SK-N-SH (cell line): ENCODE measurements at regions not wholly inside any gene's neighbourhood (a gene's known extent, or its start where the extent isn't known, plus 50 kb on each side); places are given as distances from the start of the nearest gene placed in this dataset.

ENCODE experiments used
- CTCF ChIA-PET: fragments of 300-600, 350-600 bp; formaldehyde crosslinking; extraction: SDS; loops from one replicate; lab custom pipeline; 2021; lab: Yijun Ruan, JAX
- POLR2A ChIA-PET: fragments of 350-600 bp; sonication (Branson Sonifier 250); formaldehyde crosslinking; extraction: SDS; loops from one replicate; lab custom pipeline; 2020; ENCODE audit warnings: antibody characterized with exemption, inconsistent platforms; lab: Yijun Ruan, JAX
- DNase-seq: peaks from one replicate; pipeline ENCODE4 v3.0.0; 2012
- H2AFZ ChIP-seq: fragments of 200-600 bp; sonication (generic); 2 replicates; pipeline ENCODE4 v1.8.1; 2016; ENCODE audit warnings: antibody characterized with exemption, mild to moderate bottlenecking, low read depth
- H3F3A ChIP-seq: fragments of 200-600 bp; sonication (generic); replicated peaks from 2 replicates; pipeline ENCODE3; 2016; ENCODE audit warnings: antibody characterized with exemption, mild to moderate bottlenecking; ENCODE audit not compliant: insufficient read depth
- H3K27ac ChIP-seq, 2 experiments: fragments of 200-500 bp in 1 of 2; fragments of 200-600 bp in 1 of 2; sonication (Bioruptor generic) in 1 of 2; sonication (generic), shearing (Covaris generic) in 1 of 2; 2 replicates each; pipeline versions ENCODE4 v1.5.1 to v1.6.1; 2014 to 2016; ENCODE audit warnings: low read depth in 2 of 2, inconsistent platforms in 1 of 2, low read length in 1 of 2, mild to moderate bottlenecking in 1 of 2, mixed read lengths in 1 of 2
- H3K27me3 ChIP-seq: fragments of 200-600 bp; sonication (generic), shearing (Covaris generic); 2 replicates; pipeline ENCODE4 v1.6.1; 2016; ENCODE audit warnings: mixed run types; ENCODE audit not compliant: insufficient read depth
- H3K36me3 ChIP-seq, 2 experiments: fragments of 200-500 bp in 1 of 2; fragments of 200-600 bp in 1 of 2; sonication (Bioruptor generic) in 1 of 2; sonication (generic) in 1 of 2; replicated peaks in 1 of 2; 2 replicates each; pipeline versions ENCODE3 to v1.5.1; 2014 to 2016; ENCODE audit warnings: low read length in 1 of 2, mild to moderate bottlenecking in 1 of 2; ENCODE audit not compliant: insufficient read depth in 2 of 2, control insufficient read depth in 1 of 2
- H3K4me1 ChIP-seq, 2 experiments: fragments of 200-500 bp in 1 of 2; fragments of 200-600 bp in 1 of 2; sonication (Bioruptor generic) in 1 of 2; sonication (generic), shearing (Covaris generic) in 1 of 2; 2 replicates each; pipeline versions ENCODE4 v1.5.1 to v1.6.1; 2014 to 2016; ENCODE audit warnings: low read depth in 1 of 2, low read length in 1 of 2, mixed run types in 1 of 2; ENCODE audit not compliant: insufficient read depth in 2 of 2, control insufficient read depth in 1 of 2
- H3K4me2 ChIP-seq: fragments of 200-600 bp; sonication (generic), shearing (Covaris generic); 2 replicates; pipeline ENCODE4 v1.6.1; 2017; ENCODE audit warnings: mixed run types
- H3K4me3 ChIP-seq, 2 experiments: fragments of 200-500 bp in 1 of 2; fragments of 200-600 bp in 1 of 2; sonication (Bioruptor generic) in 1 of 2; sonication (generic), shearing (Covaris generic) in 1 of 2; 2 replicates each; pipeline versions ENCODE4 v1.5.1 to v1.8.1; 2014 to 2016; ENCODE audit warnings: low read depth in 2 of 2, inconsistent platforms in 1 of 2, low read length in 1 of 2, mild to moderate bottlenecking in 1 of 2, mixed read lengths in 1 of 2, moderate library complexity in 1 of 2
- H3K79me2 ChIP-seq: fragments of 200-600 bp; sonication (generic); 2 replicates; pipeline ENCODE4 v1.8.1; 2017; ENCODE audit warnings: mild to moderate bottlenecking; ENCODE audit not compliant: insufficient read depth
- H3K9ac ChIP-seq: fragments of 200-600 bp; sonication (generic); 2 replicates; pipeline ENCODE4 v1.6.1; 2017; ENCODE audit warnings: mixed run types
- H3K9me2 ChIP-seq: fragments of 200-600 bp; sonication (generic); 2 replicates; pipeline ENCODE4 v1.6.1; 2017; ENCODE audit warnings: mixed run types
- H3K9me3 ChIP-seq: fragments of 200-600 bp; sonication (generic); 2 replicates; pipeline ENCODE4 v1.6.1; 2017; ENCODE audit warnings: mixed run types, mild to moderate bottlenecking, moderate library complexity
- H4K20me1 ChIP-seq: fragments of 200-600 bp; sonication (generic); 2 replicates; pipeline ENCODE4 v1.6.1; 2017; ENCODE audit warnings: mild to moderate bottlenecking, mixed run types; ENCODE audit not compliant: insufficient read depth
- CHD2 ChIP-seq: fragments of 150-350 bp; IDR thresholded peaks from 2 replicates; pipeline ENCODE4 v1.6.1; 2018; ENCODE audit warnings: low read length; ENCODE audit not compliant: partially characterized antibody
- MAX ChIP-seq: IDR thresholded peaks from 2 replicates; pipeline ENCODE4 v1.4.0; 2012; ENCODE audit warnings: low read depth
- RXRA ChIP-seq: IDR thresholded peaks from 2 replicates; pipeline ENCODE4 v1.4.0; 2012; ENCODE audit warnings: low read depth, mild to moderate bottlenecking, borderline replicate concordance
- SIN3A ChIP-seq: IDR thresholded peaks from 2 replicates; pipeline ENCODE4 v1.6.1; 2012; ENCODE audit warnings: low read depth, mild to moderate bottlenecking, low read length, moderate library complexity, borderline replicate concordance
- TAF1 ChIP-seq: IDR thresholded peaks from 2 replicates; pipeline ENCODE4 v1.6.1; 2012; ENCODE audit warnings: low read depth, mild to moderate bottlenecking, low read length, moderate library complexity, borderline replicate concordance
- TCF12 ChIP-seq: IDR thresholded peaks from 2 replicates; pipeline ENCODE4 v1.4.0; 2012
- TEAD4 ChIP-seq: IDR thresholded peaks from 2 replicates; pipeline ENCODE4 v1.4.0; 2012; ENCODE audit warnings: mild to moderate bottlenecking, borderline replicate concordance; ENCODE audit not compliant: insufficient read depth
- YY1 ChIP-seq: IDR thresholded peaks from 2 replicates; pipeline ENCODE4 v1.4.0; 2012; ENCODE audit warnings: low read depth, mild to moderate bottlenecking
- WGBS: methylation state at CpG from one replicate; pipeline ENCODE4 v1.1.6; 2017; ENCODE audit warnings: low lambda C conversion rate; 5-methylcytosine and 5-hydroxymethylcytosine counted together
- TF ChIP-seq, protein P1 (sequence below): fragments of 200-600 bp; sonication (generic); IDR thresholded peaks from 2 replicates; pipeline ENCODE4 v1.6.1; 2017; ENCODE audit warnings: antibody characterized with exemption, mild to moderate bottlenecking, moderate library complexity
- TF ChIP-seq, protein P2 (sequence below): IDR thresholded peaks from 2 replicates; pipeline ENCODE4; 2012
- TF ChIP-seq, protein P3 (sequence below): IDR thresholded peaks from 2 replicates; pipeline ENCODE4 v1.4.0; 2012; ENCODE audit warnings: low read depth, borderline replicate concordance
- TF ChIP-seq, protein P4 (sequence below): fragments of 150-350 bp; IDR thresholded peaks from 2 replicates; pipeline ENCODE4 v1.6.1; 2017; ENCODE audit warnings: antibody characterized with exemption, low read length, low read depth, borderline replicate concordance
- TF ChIP-seq, protein P5 (sequence below): fragments of 150-350 bp; IDR thresholded peaks from 2 replicates; pipeline ENCODE4 v1.6.1; 2016; ENCODE audit warnings: mild to moderate bottlenecking, low read depth, low read length

- ChIA-PET CTCF (no interaction called here), POLR2A (no interaction called here)
- no peak overlapping the region for H3K4me3 ChIP-seq
- no peak overlapping the region for H3K27ac ChIP-seq
- no peak overlapping the region for H3K4me2 ChIP-seq
- no peak for TF ChIP-seq SIN3A
- TF ChIP-seq, protein P1, sequence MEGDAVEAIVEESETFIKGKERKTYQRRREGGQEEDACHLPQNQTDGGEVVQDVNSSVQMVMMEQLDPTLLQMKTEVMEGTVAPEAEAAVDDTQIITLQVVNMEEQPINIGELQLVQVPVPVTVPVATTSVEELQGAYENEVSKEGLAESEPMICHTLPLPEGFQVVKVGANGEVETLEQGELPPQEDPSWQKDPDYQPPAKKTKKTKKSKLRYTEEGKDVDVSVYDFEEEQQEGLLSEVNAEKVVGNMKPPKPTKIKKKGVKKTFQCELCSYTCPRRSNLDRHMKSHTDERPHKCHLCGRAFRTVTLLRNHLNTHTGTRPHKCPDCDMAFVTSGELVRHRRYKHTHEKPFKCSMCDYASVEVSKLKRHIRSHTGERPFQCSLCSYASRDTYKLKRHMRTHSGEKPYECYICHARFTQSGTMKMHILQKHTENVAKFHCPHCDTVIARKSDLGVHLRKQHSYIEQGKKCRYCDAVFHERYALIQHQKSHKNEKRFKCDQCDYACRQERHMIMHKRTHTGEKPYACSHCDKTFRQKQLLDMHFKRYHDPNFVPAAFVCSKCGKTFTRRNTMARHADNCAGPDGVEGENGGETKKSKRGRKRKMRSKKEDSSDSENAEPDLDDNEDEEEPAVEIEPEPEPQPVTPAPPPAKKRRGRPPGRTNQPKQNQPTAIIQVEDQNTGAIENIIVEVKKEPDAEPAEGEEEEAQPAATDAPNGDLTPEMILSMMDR: 0 out of 2 replicates have a peak, but pooled peaks have one; percentile 19
- no peaks in the 10 kb centered on the region for H3K27me3 ChIP-seq
- peak; percentile 1 for DNase-seq
- no peaks in the 10 kb centered on the region for H3K4me1 ChIP-seq
- H3F3A ChIP-seq: no peaks in the 10 kb centered on the region
- H3K36me3 ChIP-seq: no peaks in the 10 kb centered on the region
- H3K9me3 ChIP-seq: no peaks in the 10 kb centered on the region
- H3K9me2 ChIP-seq: no peaks in the 10 kb centered on the region
- no peaks in the 10 kb centered on the region for H3K79me2 ChIP-seq
- no peaks in the 10 kb centered on the region for H4K20me1 ChIP-seq
- no peak overlapping the region for H2AFZ ChIP-seq
- 47% methylated on average over 15 of the region's 15 CpGs for WGBS
- no peak overlapping the region for H3K9ac ChIP-seq
Measured at GRCh38 chr4:132818091-132818490, 331.0 kb upstream of the PCDH10 start.

GRCh38 chr4:132823419-132823818 lies 325.7 kb upstream of the PCDH10 start:
- Histone ChIP-seq H3K27me3 (no peaks in the 10 kb centered on the region), H4K20me1 (no peaks in the 10 kb centered on the region), H3K9me3 (no peaks in the 10 kb centered on the region), H3K4me3 (no peak overlapping the region), H3K27ac (no peak overlapping the region), H3F3A (no peaks in the 10 kb centered on the region), H2AFZ (no peak overlapping the region), H3K36me3 (no peaks in the 10 kb centered on the region), H3K4me1 (no peaks in the 10 kb centered on the region), H3K79me2 (no peaks in the 10 kb centered on the region), H3K4me2 (no peak overlapping the region), H3K9ac (no peak overlapping the region), H3K9me2 (no peaks in the 10 kb centered on the region)
- 0% methylated on average over 1 of the region's 1 CpG for WGBS
- no peak for TF ChIP-seq TCF12
- TF ChIP-seq, protein P2, sequence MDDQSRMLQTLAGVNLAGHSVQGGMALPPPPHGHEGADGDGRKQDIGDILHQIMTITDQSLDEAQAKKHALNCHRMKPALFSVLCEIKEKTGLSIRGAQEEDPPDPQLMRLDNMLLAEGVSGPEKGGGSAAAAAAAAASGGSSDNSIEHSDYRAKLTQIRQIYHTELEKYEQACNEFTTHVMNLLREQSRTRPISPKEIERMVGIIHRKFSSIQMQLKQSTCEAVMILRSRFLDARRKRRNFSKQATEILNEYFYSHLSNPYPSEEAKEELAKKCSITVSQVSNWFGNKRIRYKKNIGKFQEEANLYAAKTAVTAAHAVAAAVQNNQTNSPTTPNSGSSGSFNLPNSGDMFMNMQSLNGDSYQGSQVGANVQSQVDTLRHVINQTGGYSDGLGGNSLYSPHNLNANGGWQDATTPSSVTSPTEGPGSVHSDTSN: no peak
- ChIA-PET CTCF (interaction anchor here (0.9 kb wide), 1 partner anchor 179 kb away, joined by 4 read pairs; no protein-coding TSS in a partner anchor), POLR2A (no interaction called here)
- no peak for DNase-seq

- Histone ChIP-seq H3K9me2 (no peaks in the 10 kb centered on the region), H3K4me2 (no peak overlapping the region; the same call in 1 of the 2 replicates), H3K27me3 (no peaks in the 10 kb centered on the region), H2AFZ (no peak overlapping the region), H3F3A (no peaks in the 10 kb centered on the region), H3K27ac (no peak overlapping the region), H3K9ac (no peak overlapping the region), H3K36me3 (no peaks in the 10 kb centered on the region), H3K4me3 (no peak overlapping the region), H3K4me1 (no peaks in the 10 kb centered on the region), H3K9me3 (no peaks in the 10 kb centered on the region), H3K79me2 (no peaks in the 10 kb centered on the region), H4K20me1 (no peaks in the 10 kb centered on the region)
- WGBS: 18% methylated on average over 5 of the region's 8 CpGs
- CTCF ChIA-PET: no interaction called here
- POLR2A ChIA-PET: no interaction called here
- no peak for DNase-seq
- TF ChIP-seq RXRA (no peak), CHD2 (no peak), MAX (no peak), YY1 (no peak), SIN3A (no peak), TEAD4 (no peak), TAF1 (no peak)
- TF ChIP-seq, protein P3, sequence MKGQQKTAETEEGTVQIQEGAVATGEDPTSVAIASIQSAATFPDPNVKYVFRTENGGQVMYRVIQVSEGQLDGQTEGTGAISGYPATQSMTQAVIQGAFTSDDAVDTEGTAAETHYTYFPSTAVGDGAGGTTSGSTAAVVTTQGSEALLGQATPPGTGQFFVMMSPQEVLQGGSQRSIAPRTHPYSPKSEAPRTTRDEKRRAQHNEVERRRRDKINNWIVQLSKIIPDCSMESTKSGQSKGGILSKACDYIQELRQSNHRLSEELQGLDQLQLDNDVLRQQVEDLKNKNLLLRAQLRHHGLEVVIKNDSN: no peak
- TF ChIP-seq, protein P4, sequence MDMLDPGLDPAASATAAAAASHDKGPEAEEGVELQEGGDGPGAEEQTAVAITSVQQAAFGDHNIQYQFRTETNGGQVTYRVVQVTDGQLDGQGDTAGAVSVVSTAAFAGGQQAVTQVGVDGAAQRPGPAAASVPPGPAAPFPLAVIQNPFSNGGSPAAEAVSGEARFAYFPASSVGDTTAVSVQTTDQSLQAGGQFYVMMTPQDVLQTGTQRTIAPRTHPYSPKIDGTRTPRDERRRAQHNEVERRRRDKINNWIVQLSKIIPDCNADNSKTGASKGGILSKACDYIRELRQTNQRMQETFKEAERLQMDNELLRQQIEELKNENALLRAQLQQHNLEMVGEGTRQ: no peak
- TF ChIP-seq, protein P5, sequence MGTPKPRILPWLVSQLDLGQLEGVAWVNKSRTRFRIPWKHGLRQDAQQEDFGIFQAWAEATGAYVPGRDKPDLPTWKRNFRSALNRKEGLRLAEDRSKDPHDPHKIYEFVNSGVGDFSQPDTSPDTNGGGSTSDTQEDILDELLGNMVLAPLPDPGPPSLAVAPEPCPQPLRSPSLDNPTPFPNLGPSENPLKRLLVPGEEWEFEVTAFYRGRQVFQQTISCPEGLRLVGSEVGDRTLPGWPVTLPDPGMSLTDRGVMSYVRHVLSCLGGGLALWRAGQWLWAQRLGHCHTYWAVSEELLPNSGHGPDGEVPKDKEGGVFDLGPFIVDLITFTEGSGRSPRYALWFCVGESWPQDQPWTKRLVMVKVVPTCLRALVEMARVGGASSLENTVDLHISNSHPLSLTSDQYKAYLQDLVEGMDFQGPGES: no peak
- TF ChIP-seq, protein P2: no peak
Measured at GRCh38 chr4:132824761-132825160, 324.3 kb upstream of the PCDH10 start.
